ENCODE measurements at regions not wholly inside any gene's neighbourhood (a gene's known extent, or its start where the extent isn't known, plus 50 kb on each side); places are given as distances from the start of the nearest gene placed in this dataset.

GRCh38 chr7:12801107-12801506, 113.7 kb downstream of the ARL4A start:
- TF ChIP-seq FOXA1 (IDR thresholded peaks at IDR 0.05): no peak
- TF ChIP-seq EGR1 (IDR thresholded peaks at IDR 0.05; ENCODE audit: low read depth in 2 of 2): no peak
- no peak for TF ChIP-seq TAF1 (conservative IDR thresholded peaks at IDR 0.05)
- TF ChIP-seq SP1 (IDR thresholded peaks at IDR 0.05): peak; percentile 58
- TF ChIP-seq MAX (IDR thresholded peaks at IDR 0.05): no peak
- no peak for TF ChIP-seq CTCF (IDR thresholded peaks at IDR 0.05; ENCODE audit: low read depth, low read length, missing input control)
- no peak for TF ChIP-seq YY1 (IDR thresholded peaks at IDR 0.05)

Data from liver (tissue), 3 donors.